ENCODE measurements at regions not wholly inside any gene's neighbourhood (a gene's known extent, or its start where the extent isn't known, plus 50 kb on each side); places are given as distances from the start of the nearest gene placed in this dataset.
"Not testable (repeated sequence)": the region's sequence is repeated elsewhere in the genome, so short reads cannot be mapped to it uniquely, and the experiment has no call there.

- DNase-seq (ENCODE audit: low read depth), result no peak
Observed at GRCh38 chr20:40933758-40934157, 94.9 kb upstream of the TOP1 start.

DNA sequence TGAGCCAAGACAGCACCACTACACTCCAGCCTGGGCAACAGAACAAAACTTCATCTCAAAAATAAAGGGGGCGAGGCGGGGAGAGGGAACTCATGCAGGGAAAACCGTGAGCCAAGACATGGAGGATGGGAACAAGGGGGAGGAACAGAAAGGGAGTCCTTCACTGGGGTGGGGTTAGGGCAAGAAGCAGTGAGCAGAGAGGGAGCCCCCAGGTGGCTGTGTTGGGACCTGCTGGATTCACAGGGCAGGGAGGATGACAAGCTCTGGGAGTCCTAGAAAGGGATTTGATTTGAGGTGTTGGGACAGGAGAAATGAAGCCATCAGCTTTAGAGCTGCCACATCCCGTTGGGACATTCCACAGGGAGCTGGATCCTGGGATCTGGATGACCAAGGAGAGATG is 90.6 kb upstream of the TOP1 start:
- no peak for DNase-seq (ENCODE audit: low read depth)

- DNase-seq (ENCODE audit: low read depth), result no peak
Observed at GRCh38 chr20:40939667-40940066, 89.0 kb upstream of the TOP1 start.

DNA sequence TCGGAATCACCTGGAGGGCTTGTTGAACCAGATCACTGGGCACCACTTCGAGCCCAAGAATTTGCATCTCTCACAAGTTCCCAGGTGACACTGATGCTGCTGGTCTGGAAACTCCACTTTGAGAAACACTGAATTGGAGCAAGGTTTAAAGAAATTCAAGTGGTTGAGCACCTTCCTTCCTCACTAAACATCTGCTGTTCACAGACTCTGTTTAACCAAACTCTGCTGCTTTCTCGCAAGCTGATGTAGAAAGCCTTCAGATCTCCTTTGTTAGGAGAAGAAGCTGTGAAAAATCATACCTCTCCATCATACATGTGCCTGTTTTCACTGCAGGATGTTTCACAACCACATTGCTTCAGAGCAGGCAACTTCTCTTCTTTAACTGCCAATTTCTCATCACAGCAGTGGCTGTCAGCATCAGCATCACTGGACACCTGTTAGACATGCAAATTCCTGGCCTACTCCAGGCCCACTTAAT is 87.5 kb upstream of the TOP1 start:
- no peak for DNase-seq (ENCODE audit: low read depth)

- DNase-seq (ENCODE audit: low read depth), result no peak
Observed at GRCh38 chr20:40942006-40942405, 86.6 kb upstream of the TOP1 start.

GRCh38 chr20:40942775-40943174 is 85.8 kb upstream of the TOP1 start:
- no peak for DNase-seq (ENCODE audit: low read depth)

DNA sequence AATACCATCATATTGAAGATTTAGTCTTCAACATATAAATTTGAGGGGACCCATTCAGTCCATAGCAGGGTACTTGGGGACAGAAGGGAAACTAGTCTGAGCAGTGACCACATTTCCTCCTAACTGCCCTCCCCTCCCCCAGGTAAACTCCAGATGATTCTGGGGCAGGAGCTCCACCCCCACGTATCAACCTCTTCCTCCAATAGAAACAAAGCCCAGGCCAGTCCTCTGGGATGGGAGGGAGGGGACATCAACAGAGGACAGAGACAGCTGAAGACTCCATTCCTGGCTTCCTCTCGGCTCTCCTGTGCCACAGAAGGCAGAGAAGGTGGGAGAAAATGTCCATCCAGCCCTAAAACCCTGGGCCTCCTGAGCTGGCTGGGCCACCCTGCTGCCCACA is 85.0 kb upstream of the TOP1 start:
- DNase-seq (ENCODE audit: low read depth), result no peak

GRCh38 chr20:40945189-40945588 is 83.4 kb upstream of the TOP1 start:
- DNase-seq (ENCODE audit: low read depth), result no peak

DNA sequence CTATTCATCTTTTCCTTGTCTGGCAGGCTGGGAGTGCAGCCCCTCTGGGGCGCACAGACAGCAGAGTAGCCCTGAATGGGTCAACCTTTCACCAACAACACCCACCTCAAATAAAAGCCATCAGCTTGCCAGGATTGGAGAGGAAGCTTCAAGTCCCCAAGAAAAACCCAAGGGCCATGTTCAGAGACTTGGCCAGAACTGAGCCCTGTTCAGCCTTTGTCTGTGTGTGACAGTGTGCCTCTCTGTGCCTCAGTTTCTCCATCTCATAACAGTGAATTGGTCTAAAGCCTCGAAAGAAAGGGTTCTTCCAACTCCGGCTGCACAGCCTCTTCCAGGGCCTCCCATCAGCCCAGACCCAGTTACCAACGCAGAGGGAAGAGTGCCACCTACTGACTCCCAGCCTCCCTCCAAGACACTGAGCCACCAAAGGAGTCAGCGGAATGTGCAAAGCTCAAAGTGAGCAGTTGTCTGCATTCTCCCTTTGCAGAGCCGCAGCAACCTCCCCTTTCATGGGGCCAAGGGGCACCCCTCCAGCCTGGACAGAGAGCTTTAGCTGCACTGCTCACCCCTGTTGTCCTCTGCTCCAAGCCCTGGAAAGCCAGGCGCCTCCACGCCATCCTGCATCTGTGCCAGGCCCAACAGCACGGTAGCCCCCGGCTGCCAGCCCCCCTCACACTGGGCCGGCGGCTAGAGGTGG is 82.7 kb upstream of the TOP1 start:
- DNase-seq (ENCODE audit: low read depth), result no peak

DNA sequence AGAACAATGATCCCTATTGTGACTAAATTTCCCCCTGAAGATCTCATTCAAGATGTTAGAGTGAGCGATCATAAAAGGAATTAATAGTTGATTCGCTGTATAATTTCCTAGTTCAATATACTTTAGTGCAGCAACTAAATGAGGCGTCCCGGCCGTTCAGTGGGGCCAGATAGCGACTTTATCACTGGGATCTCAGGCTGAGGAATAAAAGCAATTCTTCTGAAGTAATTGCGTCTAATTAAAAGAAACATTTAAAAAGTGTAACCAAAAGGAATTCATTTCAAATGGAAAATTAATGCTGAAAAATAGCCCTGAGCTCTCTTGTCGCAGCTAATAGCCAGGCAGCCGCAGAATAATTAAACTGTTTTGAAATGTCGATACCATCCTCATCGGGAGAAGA is 82.2 kb upstream of the TOP1 start:
- no peak for DNase-seq (ENCODE audit: low read depth)

DNA sequence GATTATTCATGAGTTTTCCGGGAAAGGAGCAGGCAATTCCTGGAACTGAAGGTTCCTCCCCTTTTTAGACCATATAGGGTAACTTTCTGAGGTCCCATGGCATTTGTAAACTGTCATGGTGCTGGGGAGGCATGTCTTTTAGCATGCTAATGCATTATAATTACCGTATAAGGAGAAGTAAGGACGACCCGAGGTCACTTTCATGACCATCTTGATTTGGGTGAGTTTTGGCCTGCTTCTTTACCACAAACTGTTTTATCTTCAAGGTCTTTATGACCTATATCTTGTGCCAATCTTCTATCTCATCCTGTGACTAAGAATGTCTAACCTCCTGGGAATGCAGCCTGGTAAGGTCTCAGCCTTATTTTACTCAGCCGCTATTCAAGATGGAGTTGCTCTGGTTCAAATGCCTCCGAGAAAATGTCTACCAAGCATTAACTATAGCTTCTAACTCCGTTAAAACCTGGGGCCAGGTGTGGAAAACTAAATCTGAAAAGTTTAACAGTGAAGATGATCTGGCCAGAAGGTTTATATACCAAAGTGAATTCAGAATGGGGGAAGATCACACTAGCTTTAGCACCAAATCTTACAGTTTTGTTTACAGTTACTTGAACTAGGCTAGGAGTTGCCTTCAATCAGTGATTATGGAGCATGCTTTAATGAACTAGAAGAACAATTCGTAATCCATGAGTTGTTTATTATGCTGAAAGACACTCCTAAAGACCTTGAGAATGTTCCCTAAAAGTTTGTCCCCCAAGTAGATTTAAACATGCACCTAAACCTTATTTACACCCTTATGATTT is 80.0 kb upstream of the TOP1 start:
- no peak for DNase-seq (ENCODE audit: low read depth)

- no peak for DNase-seq (ENCODE audit: low read depth)
Observed at GRCh38 chr20:40949346-40949745, 79.3 kb upstream of the TOP1 start.

DNA sequence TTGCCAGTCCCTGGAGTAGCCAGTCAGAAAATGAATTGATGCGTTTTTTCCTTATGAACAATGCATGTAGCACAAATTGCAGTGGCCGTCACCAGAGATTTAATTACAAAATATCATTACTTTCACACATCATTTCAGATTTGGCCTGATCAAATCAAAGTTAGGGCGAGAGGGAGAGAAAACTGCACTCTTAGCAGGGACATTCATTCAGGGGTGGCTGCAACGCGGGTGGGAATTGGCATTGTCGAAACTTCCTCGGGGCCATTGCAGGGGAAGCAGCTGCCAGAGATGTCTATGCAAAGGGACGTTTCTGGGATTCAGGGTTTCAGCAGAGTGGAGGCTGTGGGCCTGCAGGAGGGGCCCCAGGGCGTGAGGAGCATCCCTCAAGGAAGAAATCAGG is 76.5 kb upstream of the TOP1 start:
- DNase-seq (ENCODE audit: low read depth), result no peak

DNA sequence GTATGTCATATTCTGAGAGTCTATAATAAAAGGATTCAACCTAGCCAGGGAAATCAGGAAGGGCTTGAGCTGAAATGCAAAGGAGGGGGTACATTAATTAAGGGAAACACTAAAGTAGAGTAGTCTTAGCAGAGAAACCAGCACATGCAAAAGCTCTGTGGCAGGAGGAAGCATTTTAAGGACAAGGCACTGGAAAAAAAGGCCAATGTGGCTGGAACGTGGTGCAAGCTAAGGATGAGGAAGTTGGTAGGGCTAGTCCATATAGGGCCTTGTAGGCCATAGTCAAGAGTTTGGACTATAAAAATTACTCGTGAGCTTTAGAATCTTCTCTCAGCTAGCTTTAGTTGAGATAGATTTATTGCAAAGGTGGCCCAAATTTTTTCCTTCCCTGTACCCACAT is 75.2 kb upstream of the TOP1 start:
- DNase-seq (ENCODE audit: low read depth), result no peak

- DNase-seq (ENCODE audit: low read depth), result no peak
Observed at GRCh38 chr20:40953856-40954255, 74.8 kb upstream of the TOP1 start.

- DNase-seq (ENCODE audit: low read depth), result no peak
Observed at GRCh38 chr20:40954521-40955165, 74.0 kb upstream of the TOP1 start.

DNA sequence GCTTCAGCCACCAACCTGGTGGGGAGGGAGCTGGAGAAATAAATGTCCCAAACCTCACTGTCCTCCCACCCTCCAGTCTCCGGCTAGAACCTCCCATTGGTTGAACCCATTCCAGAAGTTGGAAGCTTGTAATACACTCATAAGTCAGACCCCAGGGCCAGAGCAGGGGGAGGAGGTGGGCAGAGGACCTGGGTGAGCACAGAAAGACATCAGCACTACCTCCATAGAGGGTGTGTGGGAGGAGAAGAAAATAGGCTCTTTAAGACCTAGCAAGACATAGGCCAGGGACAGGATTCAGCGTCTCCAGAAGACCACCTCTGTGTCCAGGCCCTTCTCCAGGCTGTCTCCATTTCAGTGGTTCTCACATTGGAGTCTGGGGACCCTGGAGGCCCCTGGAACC is 73.3 kb upstream of the TOP1 start:
- no peak for DNase-seq (ENCODE audit: low read depth)

DNA sequence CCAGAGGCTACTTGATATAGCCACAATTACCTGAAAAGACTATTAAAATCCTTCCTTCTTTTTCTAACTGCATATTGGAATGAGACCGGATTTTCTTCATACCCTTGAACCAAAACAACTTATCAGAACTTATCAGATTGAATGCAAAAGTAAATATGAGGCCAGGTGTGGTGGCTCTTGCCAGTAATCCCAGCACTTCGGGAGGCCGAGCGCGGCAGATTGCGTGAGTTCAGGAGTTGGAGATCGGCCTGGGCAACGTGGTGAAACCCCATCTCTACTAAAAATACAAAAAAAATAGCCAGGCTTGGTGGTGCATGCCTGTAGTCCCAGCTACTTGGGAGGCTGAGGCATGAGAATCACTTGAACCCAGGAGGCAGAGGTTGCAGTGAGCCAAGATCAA is 72.8 kb upstream of the TOP1 start:
- DNase-seq (ENCODE audit: low read depth), result not testable (repeated sequence)

GRCh38 chr20:40956542-40957264 is 71.9 kb upstream of the TOP1 start:
- DNase-seq (ENCODE audit: low read depth), result no peak

GRCh38 chr20:40957265-40957760 is 71.3 kb upstream of the TOP1 start:
- no peak for DNase-seq (ENCODE audit: low read depth)

GRCh38 chr20:40958598-40958997 is 70.0 kb upstream of the TOP1 start:
- DNase-seq (ENCODE audit: low read depth), result no peak

All from activated T-helper 1 cell treated with Interleukin-2 at 50 U/mL for 16 hours (primary cell).